Right lobe of liver (tissue), 4 donors: ENCODE measurements at regions not wholly inside any gene's neighbourhood (a gene's known extent, or its start where the extent isn't known, plus 50 kb on each side); places are given as distances from the start of the nearest gene placed in this dataset.

ENCODE experiments used
- POLR2A ChIP-seq: fragments of 450-650 bp; IDR thresholded peaks from one replicate; pipeline ENCODE4 v1.6.1; 2017; ENCODE audit warnings: antibody characterized with exemption, mild to moderate bottlenecking
- TF ChIP-seq, protein P1 (sequence below), 4 donors: fragments of 200-600 bp in 3 of 4; fragments of 450-650 bp in 1 of 4; IDR thresholded peaks; one replicate each; pipeline versions ENCODE4 v1.5.1 to v1.8.0; 2016 to 2022; ENCODE audit warnings: antibody characterized with exemption in 4 of 4, mild to moderate bottlenecking in 2 of 4
- donor health status: DM: no; HTN: no; CAD: no.
- donor health status: DM: no; HTN: no; CAD: no.
- donor health status: DM: no; HTN: yes; CAD: no.

DNA sequence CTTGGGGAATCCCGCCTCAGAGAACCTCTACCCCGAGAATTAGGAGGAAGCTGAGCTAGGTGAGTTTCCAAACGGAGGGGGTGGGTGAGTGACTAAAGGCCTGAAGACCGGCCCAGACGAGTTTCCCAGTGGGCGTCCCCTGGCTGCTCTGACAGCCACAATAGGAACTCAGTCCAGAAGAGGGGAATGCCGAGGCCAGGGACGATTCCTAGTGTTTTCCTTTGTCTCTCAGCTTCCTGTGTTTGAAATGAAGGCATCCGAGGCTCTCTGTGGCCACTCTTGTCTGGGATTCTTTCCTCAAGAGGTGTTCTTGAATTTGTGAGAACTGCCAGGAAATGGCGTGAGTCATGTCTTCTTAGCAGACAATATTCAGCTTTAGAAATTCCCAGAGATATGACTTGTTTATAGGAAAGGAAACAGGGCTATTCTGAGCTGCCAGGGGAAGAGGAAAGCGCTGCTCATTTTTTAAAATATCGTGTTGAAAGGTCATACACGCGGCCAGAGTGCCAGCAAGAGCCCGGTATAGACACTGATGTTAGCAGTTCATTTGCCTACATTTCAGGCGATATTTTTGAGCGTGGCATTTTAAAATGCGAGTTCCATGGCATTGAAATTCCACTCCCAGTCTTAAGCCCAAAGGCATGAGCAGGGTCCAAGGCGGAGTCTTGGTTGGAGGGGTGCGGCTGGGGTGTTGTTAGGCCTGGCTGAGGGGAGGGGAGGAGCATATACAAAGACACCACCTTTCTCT is 169.1 kb upstream of the KLF7 start:
- TF ChIP-seq, protein P1, sequence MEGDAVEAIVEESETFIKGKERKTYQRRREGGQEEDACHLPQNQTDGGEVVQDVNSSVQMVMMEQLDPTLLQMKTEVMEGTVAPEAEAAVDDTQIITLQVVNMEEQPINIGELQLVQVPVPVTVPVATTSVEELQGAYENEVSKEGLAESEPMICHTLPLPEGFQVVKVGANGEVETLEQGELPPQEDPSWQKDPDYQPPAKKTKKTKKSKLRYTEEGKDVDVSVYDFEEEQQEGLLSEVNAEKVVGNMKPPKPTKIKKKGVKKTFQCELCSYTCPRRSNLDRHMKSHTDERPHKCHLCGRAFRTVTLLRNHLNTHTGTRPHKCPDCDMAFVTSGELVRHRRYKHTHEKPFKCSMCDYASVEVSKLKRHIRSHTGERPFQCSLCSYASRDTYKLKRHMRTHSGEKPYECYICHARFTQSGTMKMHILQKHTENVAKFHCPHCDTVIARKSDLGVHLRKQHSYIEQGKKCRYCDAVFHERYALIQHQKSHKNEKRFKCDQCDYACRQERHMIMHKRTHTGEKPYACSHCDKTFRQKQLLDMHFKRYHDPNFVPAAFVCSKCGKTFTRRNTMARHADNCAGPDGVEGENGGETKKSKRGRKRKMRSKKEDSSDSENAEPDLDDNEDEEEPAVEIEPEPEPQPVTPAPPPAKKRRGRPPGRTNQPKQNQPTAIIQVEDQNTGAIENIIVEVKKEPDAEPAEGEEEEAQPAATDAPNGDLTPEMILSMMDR (IDR thresholded peaks at IDR 0.05) = no peak
- TF ChIP-seq POLR2A = peak; percentile 22
